ENCODE measurements at regions not wholly inside any gene's neighbourhood (a gene's known extent, or its start where the extent isn't known, plus 50 kb on each side); places are given as distances from the start of the nearest gene placed in this dataset.

- DNase-seq: no peak
Observed at GRCh38 chr9:115912086-115912485, 241.5 kb upstream of the PAPPA start.

GRCh38 chr9:115913696-115914095 is 239.9 kb upstream of the PAPPA start:
- no peak for DNase-seq

- DNase-seq: no peak
Observed at GRCh38 chr9:115914291-115914690, 239.3 kb upstream of the PAPPA start.

- no peak for DNase-seq
Observed at GRCh38 chr9:115921301-115921700, 232.3 kb upstream of the PAPPA start.

- DNase-seq: no peak
Observed at GRCh38 chr9:115922444-115922843, 231.1 kb upstream of the PAPPA start.

GRCh38 chr9:115923410-115923809 is 230.2 kb upstream of the PAPPA start:
- DNase-seq: no peak

- no peak for DNase-seq
Observed at GRCh38 chr9:115923903-115924668, 229.5 kb upstream of the PAPPA start.

GRCh38 chr9:115924669-115924987 is 229.0 kb upstream of the PAPPA start:
- no peak for DNase-seq

GRCh38 chr9:115925424-115925823 is 228.2 kb upstream of the PAPPA start:
- DNase-seq: no peak

GRCh38 chr9:115930472-115930871 is 223.1 kb upstream of the PAPPA start:
- DNase-seq: no peak

GRCh38 chr9:115938479-115938878 is 215.1 kb upstream of the PAPPA start:
- no peak for DNase-seq

GRCh38 chr9:115939065-115939765 is 214.4 kb upstream of the PAPPA start:
- no peak for DNase-seq

GRCh38 chr9:115941561-115942315 is 211.9 kb upstream of the PAPPA start:
- DNase-seq: no peak

- DNase-seq: no peak
Observed at GRCh38 chr9:115943431-115944165, 210.0 kb upstream of the PAPPA start.

GRCh38 chr9:115944166-115944948 is 209.2 kb upstream of the PAPPA start:
- DNase-seq: no peak

GRCh38 chr9:115945009-115945431 is 208.6 kb upstream of the PAPPA start:
- DNase-seq: no peak

GRCh38 chr9:115946530-115946929 is 207.1 kb upstream of the PAPPA start:
- DNase-seq: no peak

- no peak for DNase-seq
Observed at GRCh38 chr9:115951977-115952376, 201.6 kb upstream of the PAPPA start.

- no peak for DNase-seq
Observed at GRCh38 chr9:115952430-115953292, 200.9 kb upstream of the PAPPA start.

- no peak for DNase-seq
Observed at GRCh38 chr9:115956371-115956770, 197.2 kb upstream of the PAPPA start.

GRCh38 chr9:115957585-115957984 is 196.0 kb upstream of the PAPPA start:
- no peak for DNase-seq
